ENCODE measurements at regions not wholly inside any gene's neighbourhood (a gene's known extent, or its start where the extent isn't known, plus 50 kb on each side); places are given as distances from the start of the nearest gene placed in this dataset.
A peak's percentile ranks its signal among the peaks of the same experiment; 100 is the strongest.

GRCh38 chr2:145744541-145745386 is 1224.8 kb upstream of the ZEB2 start:
- H3K27me3 ChIP-seq (ENCODE audit: control insufficient read depth, insufficient read depth, low read length) = no peaks in the 10 kb centered on the region
- H3K9me3 ChIP-seq (ENCODE audit: control insufficient read depth, insufficient read depth, low read depth, low read length) = no peaks in the 10 kb centered on the region
- no peaks in the 10 kb centered on the region for H3K36me3 ChIP-seq (ENCODE audit: control insufficient read depth, insufficient read depth, low read length)
- no peak overlapping the region for H2AFZ ChIP-seq (ENCODE audit: low read length)
- DNase-seq (ENCODE audit: low read depth in 2 of 2) = peak; percentile 87 to 99
- TF ChIP-seq EZH2 (IDR thresholded peaks at IDR 0.05; ENCODE audit: low read length, missing control alignments) (no peak), CTCF (conservative IDR thresholded peaks at IDR 0.05 in 1 of 2, IDR thresholded peaks at IDR 0.05 in 1 of 2; ENCODE audit: low read depth in 1 of 2, low read length in 2 of 2) (peak in 1 of 2 donors; percentile 0)
- no peaks in the 10 kb centered on the region for H4K20me1 ChIP-seq (ENCODE audit: control insufficient read depth, extremely low read depth, insufficient read depth, low read length)
- no peaks in the 10 kb centered on the region for H3K79me2 ChIP-seq (ENCODE audit: control insufficient read depth, insufficient read depth, low read length)
- no peak overlapping the region for H3K9ac ChIP-seq (ENCODE audit: insufficient read depth, low read length)
- H3K27ac ChIP-seq (ENCODE audit: insufficient read depth, low read length) = no peak overlapping the region
- H3K4me3 ChIP-seq (replicated peaks in 1 of 4; ENCODE audit: control extremely low read depth in 1 of 4, insufficient read depth in 1 of 4, low read depth in 3 of 4, low read length in 4 of 4) = no peak overlapping the region
- H3K4me1 ChIP-seq (ENCODE audit: control insufficient read depth, extremely low read depth, insufficient read depth, low read length) = peaks cover 6% of the 10 kb centered on the region
- H3K4me2 ChIP-seq (ENCODE audit: extremely low read depth, insufficient read depth, low read length) = no peak overlapping the region

GRCh38 chr2:145743011-145743410 is 1223.1 kb upstream of the ZEB2 start:
- peaks cover 6% of the 10 kb centered on the region for H3K4me1 ChIP-seq (ENCODE audit: control insufficient read depth, extremely low read depth, insufficient read depth, low read length)
- no peaks in the 10 kb centered on the region for H3K27me3 ChIP-seq (ENCODE audit: control insufficient read depth, insufficient read depth, low read length)
- no peaks in the 10 kb centered on the region for H3K36me3 ChIP-seq (ENCODE audit: control insufficient read depth, insufficient read depth, low read length)
- H3K9me3 ChIP-seq (ENCODE audit: control insufficient read depth, insufficient read depth, low read depth, low read length) = no peaks in the 10 kb centered on the region
- H2AFZ ChIP-seq (ENCODE audit: low read length) = no peak overlapping the region
- TF ChIP-seq CTCF (conservative IDR thresholded peaks at IDR 0.05 in 1 of 2, IDR thresholded peaks at IDR 0.05 in 1 of 2; ENCODE audit: low read depth in 1 of 2, low read length in 2 of 2) (no peak), EZH2 (IDR thresholded peaks at IDR 0.05; ENCODE audit: low read length, missing control alignments) (no peak)
- no peaks in the 10 kb centered on the region for H4K20me1 ChIP-seq (ENCODE audit: control insufficient read depth, extremely low read depth, insufficient read depth, low read length)
- no peak overlapping the region for H3K9ac ChIP-seq (ENCODE audit: insufficient read depth, low read length)
- H3K27ac ChIP-seq (ENCODE audit: insufficient read depth, low read length) = no peak overlapping the region
- no peak overlapping the region for H3K4me2 ChIP-seq (ENCODE audit: extremely low read depth, insufficient read depth, low read length)
- no peaks in the 10 kb centered on the region for H3K79me2 ChIP-seq (ENCODE audit: control insufficient read depth, insufficient read depth, low read length)
- H3K4me3 ChIP-seq (replicated peaks in 1 of 4; ENCODE audit: control extremely low read depth in 1 of 4, insufficient read depth in 1 of 4, low read depth in 3 of 4, low read length in 4 of 4) = no peak overlapping the region
- no peak for DNase-seq (ENCODE audit: low read depth in 2 of 2)

DNA sequence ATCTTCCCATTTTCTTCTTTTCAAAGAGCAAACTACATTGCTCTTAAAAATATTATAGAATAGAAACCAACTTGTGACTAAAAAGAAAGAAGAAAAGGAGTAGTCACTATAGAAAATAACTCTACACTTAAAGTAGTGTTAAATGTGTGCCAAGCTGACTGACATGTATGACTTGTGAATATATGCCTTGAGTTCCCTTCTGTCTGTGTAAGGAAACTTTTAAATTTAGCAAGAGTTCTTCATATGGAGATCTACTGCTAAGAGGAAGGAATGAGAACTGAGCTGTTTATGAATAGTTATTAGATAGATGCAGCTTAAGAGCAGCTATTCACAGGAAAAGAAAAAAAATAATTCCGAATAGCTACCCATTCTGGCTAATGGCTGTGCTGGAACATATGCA is 1221.7 kb upstream of the ZEB2 start:
- Histone ChIP-seq H3K4me1 (ENCODE audit: control insufficient read depth, extremely low read depth, insufficient read depth, low read length) (peaks cover 6% of the 10 kb centered on the region), H3K27ac (ENCODE audit: insufficient read depth, low read length) (no peak overlapping the region), H3K4me2 (ENCODE audit: extremely low read depth, insufficient read depth, low read length) (no peak overlapping the region), H3K4me3 (replicated peaks in 1 of 4; ENCODE audit: control extremely low read depth in 1 of 4, insufficient read depth in 1 of 4, low read depth in 3 of 4, low read length in 4 of 4) (no peak overlapping the region), H3K36me3 (ENCODE audit: control insufficient read depth, insufficient read depth, low read length) (no peaks in the 10 kb centered on the region), H3K79me2 (ENCODE audit: control insufficient read depth, insufficient read depth, low read length) (no peaks in the 10 kb centered on the region), H4K20me1 (ENCODE audit: control insufficient read depth, extremely low read depth, insufficient read depth, low read length) (no peaks in the 10 kb centered on the region), H2AFZ (ENCODE audit: low read length) (no peak overlapping the region), H3K27me3 (ENCODE audit: control insufficient read depth, insufficient read depth, low read length) (no peaks in the 10 kb centered on the region), H3K9ac (ENCODE audit: insufficient read depth, low read length) (no peak overlapping the region), H3K9me3 (ENCODE audit: control insufficient read depth, insufficient read depth, low read depth, low read length) (no peaks in the 10 kb centered on the region)
- TF ChIP-seq EZH2 (IDR thresholded peaks at IDR 0.05; ENCODE audit: low read length, missing control alignments) (no peak), CTCF (conservative IDR thresholded peaks at IDR 0.05 in 1 of 2, IDR thresholded peaks at IDR 0.05 in 1 of 2; ENCODE audit: low read depth in 1 of 2, low read length in 2 of 2) (no peak)
- DNase-seq (ENCODE audit: low read depth in 2 of 2) = no peak

Measured in fibroblast of lung (primary cell).